NB4 (cell line): ENCODE measurements at regions not wholly inside any gene's neighbourhood (a gene's known extent, or its start where the extent isn't known, plus 50 kb on each side); places are given as distances from the start of the nearest gene placed in this dataset.

Source experiments
- POLR2A ChIP-seq: IDR thresholded peaks from 2 replicates; pipeline ENCODE4 v1.6.1; 2011; ENCODE audit warnings: mild to moderate bottlenecking; ENCODE audit not compliant: insufficient read length; ENCODE audit errors: extremely low read depth
- TF ChIP-seq, protein P1 (sequence below): IDR thresholded peaks from one replicate; pipeline ENCODE4 v1.5.1; 2012; ENCODE audit warnings: low read depth, low read length

DNA sequence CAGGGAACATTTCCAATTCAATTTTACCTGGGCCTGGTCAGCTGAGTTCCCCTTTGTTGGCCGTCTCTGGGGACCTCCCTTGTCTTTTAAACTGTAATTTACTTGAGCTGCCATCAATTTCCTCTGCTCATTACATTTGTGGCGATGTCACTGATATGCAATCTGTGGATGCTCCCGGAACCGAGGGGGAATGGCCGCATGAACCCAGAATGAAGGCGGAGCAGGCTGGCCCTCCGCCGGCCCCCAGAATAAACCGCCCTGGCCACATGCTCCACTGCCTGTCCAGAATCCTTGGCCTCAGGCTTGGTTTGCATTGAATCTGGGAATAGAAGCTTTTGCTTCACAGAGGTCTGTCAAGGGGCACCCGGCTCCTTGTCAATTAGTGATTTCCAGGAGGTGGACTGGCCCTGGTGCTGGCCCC is 276.8 kb downstream of the TEX29 start:
- no peak for TF ChIP-seq POLR2A
- TF ChIP-seq, protein P1, sequence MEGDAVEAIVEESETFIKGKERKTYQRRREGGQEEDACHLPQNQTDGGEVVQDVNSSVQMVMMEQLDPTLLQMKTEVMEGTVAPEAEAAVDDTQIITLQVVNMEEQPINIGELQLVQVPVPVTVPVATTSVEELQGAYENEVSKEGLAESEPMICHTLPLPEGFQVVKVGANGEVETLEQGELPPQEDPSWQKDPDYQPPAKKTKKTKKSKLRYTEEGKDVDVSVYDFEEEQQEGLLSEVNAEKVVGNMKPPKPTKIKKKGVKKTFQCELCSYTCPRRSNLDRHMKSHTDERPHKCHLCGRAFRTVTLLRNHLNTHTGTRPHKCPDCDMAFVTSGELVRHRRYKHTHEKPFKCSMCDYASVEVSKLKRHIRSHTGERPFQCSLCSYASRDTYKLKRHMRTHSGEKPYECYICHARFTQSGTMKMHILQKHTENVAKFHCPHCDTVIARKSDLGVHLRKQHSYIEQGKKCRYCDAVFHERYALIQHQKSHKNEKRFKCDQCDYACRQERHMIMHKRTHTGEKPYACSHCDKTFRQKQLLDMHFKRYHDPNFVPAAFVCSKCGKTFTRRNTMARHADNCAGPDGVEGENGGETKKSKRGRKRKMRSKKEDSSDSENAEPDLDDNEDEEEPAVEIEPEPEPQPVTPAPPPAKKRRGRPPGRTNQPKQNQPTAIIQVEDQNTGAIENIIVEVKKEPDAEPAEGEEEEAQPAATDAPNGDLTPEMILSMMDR: no peak
